ENCODE measurements at regions not wholly inside any gene's neighbourhood (a gene's known extent, or its start where the extent isn't known, plus 50 kb on each side); places are given as distances from the start of the nearest gene placed in this dataset.
"Not testable (repeated sequence)": the region's sequence is repeated elsewhere in the genome, so short reads cannot be mapped to it uniquely, and the experiment has no call there.

DNA sequence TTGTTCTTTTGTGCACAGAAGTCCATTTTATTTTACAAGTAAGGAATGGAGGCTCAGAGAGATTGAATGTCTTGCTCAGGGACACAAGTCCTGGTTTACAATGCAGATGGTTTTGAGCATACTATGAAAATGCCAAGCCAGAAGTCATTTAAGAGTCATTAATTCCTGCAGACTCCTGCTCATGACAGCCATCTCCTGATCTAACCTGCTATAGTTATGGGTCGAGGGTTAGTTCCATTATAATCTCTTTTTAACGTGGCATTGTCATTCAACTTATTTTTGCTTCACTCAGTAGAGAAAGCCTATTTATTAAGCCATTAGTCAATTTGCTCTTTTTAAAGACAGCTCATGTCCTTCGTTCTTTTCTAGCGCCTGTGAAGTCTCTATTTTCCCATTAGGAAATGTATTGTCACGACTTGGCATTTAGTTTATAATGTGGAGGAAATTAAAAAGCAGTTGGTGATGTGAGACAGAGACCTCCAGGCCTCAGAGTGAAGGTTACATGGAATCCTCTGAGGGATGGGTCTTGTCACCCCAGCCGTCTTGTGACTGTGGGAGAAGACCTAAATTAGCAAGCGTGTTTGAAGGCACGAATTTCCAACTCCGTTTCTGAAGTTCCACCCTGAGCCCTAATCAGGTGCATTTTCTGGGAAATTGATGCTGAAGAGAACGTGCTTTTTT lies 84.1 kb downstream of the ACTBL2 start:
- intact Hi-C loops (cut with DNase I), result no loop called here
- no peak for DNase-seq

DNA sequence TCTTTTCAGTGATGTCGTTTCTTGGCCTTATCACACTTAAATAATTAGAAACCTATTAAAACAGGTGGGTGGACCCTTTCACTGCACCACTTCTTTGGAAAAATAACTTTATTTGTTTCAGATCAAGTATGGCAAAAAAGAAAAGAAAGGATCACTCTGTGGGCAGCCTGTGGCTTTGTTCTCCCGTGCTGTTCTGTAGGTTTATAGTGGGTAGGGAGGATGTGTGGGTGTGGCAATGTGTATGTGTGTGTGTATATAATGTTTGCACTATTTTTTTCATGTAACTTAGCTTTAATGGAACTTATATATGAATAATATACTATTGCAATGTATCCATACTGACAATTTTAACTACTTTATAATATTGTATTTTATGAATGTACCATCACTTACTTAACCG lies 85.9 kb downstream of the ACTBL2 start:
- no peak for DNase-seq
- intact Hi-C loops (cut with DNase I), result no loop called here

DNA sequence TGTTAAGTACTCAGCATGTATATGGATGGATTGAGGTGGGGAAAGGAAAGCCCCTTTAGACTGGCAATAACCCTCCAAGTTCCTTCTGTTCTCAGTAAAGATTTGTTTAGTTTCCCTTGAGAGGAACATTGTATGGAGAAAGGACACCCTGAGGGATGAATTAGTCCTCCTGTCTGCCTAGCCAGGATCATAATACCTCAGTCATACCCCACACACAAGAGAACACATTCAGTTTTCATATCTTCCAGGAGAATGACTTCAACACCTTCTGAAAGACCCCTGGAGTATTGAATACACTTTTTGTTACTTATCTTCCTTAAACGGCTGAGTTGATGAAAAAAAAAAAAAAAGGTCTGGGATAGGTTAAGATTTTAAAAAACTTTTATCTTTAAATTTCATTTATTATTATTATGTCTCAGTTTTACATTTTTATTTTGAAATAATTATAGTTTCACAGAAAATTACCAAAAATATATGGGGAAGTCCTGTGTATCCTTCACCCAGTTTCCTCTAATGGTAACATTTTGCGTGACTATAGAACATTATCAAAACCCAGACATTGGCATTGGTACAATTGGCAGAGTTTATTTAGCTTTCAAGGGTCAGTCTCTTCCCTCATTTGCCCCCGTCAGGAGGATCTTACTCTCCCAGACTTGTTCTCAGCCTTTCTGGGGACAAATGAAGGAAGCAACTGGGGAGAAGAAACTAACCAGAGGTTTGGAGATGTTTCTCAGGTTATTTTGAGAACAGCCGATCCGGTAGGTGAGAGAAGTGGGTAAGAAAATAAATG lies 88.0 kb downstream of the ACTBL2 start:
- intact Hi-C loops (cut with DNase I), result no loop called here
- DNase-seq, result no peak

DNA sequence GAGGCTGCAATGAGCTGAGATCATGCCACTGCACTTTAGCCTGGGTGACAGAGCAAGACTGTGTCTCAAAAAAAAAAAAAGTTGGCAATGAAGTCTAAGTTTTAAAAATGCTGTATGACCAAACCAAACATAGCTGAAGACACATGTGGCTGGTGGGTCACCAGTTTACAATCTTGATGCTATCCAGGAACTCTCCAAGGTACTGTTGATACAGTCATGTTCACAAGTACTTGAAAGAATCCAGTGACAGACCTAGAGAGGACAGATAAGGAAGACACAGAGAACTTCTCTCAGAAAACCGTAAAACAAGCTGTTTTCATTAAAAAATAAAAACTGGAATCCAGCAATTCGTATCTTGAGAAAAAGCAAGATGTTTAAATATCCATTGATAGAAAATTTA lies 95.7 kb downstream of the ACTBL2 start:
- no peak for DNase-seq
- intact Hi-C loops (cut with DNase I), result no loop called here

DNA sequence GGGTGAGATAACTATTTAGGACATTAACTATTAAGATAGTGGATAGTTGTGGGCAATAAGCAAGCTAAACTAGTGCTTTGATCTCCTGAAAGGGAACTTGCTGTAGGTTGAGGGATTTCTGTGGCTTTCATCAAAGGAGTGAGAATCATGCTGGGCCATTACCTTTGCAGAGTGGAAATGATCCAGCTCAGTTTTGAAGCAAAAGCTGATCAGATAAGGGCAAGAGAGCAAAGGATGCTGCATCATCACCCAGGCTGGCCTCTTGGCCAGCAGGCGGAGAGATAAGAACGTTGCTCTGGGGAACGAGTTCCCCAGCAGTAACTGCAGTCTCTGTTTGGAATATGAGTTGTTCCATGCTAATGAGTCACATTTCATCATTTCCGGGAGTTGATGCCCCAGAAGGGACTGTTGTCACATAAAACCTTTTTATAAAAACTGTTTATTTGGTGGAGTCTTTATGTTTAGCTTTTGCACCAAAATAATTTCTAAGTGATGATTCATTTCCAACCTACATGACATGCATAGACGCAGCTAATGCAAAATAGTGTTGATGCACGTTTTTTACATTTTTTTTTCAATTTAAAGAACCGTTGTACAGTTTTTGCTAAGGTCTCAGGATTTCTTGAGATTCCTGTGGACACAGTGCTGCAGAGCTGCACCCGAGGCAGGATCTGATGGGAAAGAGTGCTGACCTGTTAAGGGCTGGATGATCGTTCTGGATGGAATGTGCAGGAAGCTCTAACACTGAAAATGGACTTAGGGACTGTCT lies 99.3 kb downstream of the ACTBL2 start:
- intact Hi-C loops (cut with DNase I), result no loop called here
- peak in 1 of 10 donors; percentile 5 for DNase-seq

DNA sequence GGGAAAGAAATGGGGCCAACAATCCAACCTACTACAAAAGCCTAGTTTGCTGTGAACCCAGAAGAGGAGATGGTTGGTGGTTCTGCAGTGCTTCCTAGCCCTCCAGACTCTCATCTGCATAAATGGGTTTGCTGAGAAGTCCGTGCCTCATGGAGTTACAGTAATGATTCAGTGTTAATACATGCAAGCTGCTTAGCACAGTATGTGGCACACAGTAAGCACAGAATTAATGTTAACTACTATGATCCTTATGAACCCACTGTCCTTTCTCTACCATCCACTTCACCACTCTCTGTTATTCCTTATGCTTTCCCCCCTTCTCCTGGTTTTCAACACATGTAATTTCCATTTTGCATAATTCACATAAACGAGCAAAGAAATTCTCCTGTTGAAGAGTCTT lies 100.0 kb downstream of the ACTBL2 start:
- intact Hi-C loops (cut with DNase I), result no loop called here
- DNase-seq, result no peak

DNA sequence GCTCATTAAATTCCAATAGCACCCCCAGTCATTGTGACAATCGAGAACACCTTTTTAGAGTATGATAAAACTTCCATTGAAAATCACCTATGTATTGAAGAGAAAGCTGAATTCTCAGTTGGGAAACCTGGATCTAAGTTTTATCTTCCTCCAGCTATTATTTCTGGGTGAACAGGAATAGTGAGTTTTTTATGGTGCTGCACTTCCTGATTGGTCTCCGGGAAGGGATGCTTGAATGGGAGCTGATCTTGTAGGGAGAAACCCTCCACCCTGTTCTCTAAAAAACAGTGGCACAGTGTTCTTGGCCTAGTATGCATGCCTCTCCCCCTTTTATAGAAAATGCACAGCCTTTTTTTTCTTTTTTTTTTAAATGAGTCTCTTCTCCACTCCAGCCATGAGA lies 112.2 kb downstream of the ACTBL2 start:
- no peak for DNase-seq
- intact Hi-C loops (cut with DNase I), result no loop called here

DNA sequence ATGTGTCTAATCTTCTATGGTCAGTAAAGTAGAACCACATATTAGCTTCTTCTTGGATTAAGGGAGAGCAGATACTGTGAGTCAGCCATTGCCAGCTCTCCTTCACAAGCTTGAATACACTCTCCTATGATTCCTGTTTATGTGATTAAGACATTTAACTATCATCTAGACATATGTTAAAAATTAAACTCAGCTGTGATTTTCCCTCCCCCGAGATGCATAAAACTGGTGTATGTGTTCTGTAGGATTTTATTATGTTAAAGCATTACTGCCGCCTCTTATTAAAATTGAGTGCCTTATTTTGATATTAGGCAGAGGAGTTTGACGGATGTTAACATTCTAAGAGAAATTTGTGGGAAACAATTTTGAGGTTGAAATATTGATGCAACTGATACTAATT lies 114.6 kb downstream of the ACTBL2 start:
- no peak for DNase-seq
- intact Hi-C loops (cut with DNase I), result no loop called here

DNA sequence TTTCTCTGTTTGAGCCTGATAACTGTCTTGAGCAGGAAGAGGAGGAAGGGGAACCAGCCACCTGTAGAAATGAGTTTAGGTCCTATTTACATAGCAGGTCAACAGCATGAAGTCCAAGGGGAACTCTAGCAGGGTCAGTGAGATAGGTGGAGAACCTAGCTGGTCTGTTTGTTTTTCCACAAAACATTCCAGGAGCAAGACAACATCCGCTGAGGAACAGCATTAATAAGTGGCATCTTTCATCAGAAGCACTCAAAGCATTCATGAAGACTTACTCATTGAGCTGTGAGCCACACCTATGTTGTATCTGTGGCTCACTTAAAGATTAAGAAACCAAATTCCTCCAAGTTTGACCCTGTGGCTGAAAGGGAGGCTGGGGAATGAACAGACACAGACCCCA lies 115.9 kb downstream of the ACTBL2 start:
- no peak for DNase-seq
- intact Hi-C loops (cut with DNase I), result no loop called here

DNA sequence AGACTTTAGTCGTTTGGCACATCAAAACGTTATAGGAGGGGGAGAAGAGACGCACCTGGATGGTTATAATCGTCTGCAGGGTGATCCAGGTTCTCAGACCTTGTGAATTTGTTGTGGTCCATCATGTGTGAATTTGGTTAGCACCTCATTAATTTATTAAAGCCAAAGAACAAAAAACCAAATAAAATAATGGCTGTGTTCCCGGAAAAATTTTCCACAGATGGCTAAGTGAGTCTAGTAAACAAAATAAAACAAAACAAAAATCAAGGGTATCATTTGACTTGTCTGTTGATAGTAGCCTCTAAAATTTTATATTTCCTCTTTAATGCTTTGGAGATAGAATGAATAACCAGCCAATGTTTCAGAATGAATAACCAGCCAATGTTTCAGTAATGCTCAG lies 119.7 kb downstream of the ACTBL2 start:
- DNase-seq, result no peak
- intact Hi-C loops (cut with DNase I), result no loop called here

DNA sequence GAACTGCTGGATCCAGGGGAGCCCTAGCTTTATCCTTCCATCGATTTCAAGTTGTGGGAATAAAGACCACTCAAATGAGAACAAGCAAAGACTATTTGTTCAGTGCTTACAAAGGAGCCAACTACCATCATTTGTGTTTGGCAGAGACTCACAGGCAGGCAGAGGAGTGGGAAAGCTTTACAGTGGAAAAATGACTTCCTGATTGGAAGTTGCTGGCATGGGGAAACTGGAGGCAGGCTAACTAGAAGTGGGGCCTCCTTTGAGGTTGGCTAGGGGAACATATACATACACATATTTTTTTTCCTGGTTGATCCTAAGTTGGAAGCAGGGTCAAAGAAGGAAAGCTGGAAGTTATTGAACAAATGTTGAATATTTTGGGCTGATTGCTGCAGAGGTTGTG lies 121.7 kb downstream of the ACTBL2 start:
- intact Hi-C loops (cut with DNase I), result no loop called here
- DNase-seq, result no peak

DNA sequence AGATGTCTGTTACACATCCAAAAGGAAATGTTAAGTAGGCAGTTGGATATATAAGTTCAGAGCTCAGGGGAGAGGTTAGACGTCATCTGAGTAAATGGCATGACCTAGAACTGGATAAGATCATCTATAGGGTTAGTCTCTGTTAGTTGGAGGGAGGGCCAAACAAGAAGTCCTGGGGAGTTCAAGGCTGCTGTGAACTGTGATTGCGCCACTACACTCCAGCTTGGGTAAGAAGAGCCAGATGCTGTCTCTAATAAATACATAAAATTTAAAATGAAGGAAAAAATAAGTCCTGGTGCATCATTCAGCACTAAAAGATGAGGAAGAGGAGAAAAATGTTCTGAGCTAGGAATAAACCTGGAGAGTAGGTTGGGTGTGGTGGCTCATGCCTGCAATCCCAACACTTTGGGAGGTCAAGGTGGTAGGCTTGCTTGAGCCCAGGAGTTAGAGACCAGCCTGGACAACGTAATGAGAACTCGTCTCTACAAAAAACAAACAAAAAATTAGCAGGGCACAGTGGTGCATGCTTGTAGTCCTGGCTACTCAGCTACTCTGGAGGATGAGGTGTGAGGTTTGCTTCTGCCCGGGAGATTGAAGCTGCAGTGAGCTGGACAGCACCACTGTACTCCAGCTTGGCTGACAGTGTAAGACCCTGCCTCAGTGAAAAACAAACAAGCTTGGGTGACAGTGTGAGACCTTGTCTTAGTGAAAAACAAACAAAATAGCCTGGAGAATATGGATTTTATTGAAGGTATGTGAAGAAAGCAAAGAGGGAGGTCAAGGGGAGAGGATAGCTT lies 123.6 kb downstream of the ACTBL2 start:
- DNase-seq, result no peak
- intact Hi-C loops (cut with DNase I), result no loop called here

DNA sequence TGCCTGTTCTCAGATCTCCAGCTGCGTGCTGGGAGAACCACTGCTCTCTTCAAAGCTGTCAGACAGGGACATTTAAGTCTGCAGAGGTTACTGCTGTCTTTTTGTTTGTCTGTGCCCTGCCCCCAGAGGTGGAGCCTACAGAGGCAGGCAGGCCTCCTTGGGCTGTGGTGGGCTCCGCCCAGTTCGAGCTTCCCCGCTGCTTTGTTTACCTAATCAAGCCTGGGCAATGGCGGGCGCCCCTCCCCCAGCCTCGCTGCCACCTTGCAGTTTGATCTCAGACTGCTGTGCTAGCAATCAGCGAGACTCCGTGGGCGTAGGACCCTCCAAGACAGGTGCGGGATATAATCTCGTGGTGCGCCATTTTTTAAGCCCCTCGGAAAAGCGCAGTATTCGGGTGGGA lies 125.8 kb downstream of the ACTBL2 start:
- DNase-seq; intact Hi-C loops (cut with DNase I): not testable (repeated sequence)

DNA sequence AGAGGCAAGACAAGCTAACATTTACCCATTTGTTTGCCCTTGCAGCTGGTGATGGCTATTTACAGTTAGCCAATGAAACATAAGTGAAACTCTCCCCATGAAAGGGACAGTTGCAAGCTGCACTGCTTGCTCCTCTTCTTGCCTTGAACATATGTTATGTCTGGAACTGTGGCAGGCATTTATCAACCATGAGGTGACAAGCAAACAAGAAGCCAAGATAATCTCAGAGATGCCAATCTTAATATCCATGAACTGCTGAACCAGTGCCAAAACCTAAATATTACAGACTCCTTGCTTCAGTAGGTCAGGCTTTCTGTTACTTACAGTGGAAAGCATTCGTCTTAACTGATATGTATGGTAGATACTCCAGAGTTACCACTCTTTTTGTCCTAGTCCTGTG lies 133.4 kb downstream of the ACTBL2 start:
- no peak for DNase-seq
- intact Hi-C loops (cut with DNase I), result no loop called here

DNA sequence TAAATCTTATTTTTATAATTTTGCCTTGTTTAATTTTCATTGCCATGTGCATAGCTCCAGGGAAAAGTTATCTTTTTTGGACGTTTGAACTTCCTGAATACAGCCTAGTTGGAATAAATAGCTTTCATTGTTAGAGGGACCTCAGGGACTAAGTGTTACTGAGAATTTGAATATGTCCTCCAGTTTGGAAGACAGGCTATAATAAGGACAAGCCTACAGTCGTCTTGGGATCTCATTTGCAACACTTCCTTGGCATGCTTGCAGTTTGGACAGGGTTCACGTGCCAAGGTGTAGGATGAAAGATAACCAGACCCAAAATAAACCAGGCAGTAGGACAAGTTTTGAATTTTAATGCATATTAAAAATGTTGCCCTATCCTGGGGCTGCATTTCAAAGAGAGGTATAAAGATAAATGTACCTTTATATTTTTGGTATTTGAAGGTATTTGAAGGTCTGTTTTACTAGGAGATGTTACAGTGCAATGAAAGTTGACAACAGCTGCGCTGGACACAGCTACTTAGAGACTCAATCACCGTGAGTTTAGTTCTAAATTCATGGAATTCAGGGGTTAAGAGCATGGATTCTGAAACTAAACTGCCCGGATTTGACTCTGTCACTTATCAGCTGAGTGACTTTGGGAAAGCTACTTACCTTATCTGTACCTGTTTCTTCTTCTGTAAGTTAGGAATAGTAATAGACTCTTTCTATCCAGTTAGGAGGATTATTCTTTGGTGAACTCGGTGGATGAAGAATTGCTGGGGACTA lies 134.1 kb downstream of the ACTBL2 start:
- intact Hi-C loops (cut with DNase I), result no loop called here
- peak in 1 of 10 donors; percentile 57 for DNase-seq

DNA sequence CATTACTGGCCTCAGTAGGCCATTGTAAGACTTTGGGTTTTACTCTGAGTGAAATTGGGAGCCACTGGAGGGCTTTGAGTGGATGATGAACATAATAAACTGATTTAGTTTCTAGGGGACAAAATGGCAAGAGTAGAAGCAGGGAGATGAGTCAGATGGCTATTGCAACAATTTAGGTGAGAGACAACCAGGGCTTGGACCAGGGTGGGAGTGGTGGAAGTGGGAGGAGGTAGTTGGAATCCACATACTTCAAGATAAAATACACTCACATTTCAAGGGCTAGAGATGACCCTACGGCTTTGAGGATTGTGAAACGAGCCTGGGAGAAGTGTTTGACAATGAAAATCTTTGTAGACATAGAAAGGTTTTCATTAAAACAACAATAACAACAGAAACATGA lies 136.3 kb downstream of the ACTBL2 start:
- DNase-seq, result no peak
- intact Hi-C loops (cut with DNase I), result no loop called here

DNA sequence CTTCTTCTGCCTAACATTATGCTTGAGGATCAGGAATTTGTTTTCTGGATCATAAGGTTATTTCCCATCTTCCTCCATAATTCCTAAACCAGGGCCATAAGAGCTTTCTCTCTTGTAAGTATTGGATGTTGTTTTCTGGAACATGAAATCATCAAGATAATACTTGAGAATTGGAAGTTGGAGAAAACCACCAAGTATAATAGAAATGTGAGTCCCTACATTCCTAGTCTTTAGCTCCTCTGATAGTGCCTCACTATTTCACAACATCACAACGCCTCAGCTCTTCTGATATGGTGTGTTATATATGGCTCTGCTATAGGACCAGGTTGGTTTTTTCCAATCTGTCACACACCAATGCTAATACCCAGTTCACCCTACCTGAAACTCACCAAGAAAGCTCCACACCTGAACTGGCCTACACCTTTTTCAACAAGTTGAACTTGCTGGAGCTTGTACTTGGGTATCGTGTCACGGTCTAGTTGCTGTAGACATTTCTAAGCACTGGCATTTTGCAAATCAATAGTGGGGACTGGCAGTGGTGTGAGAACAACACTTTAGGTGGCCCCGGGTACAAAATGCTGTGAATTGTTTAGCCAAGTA lies 141.1 kb downstream of the ACTBL2 start:
- intact Hi-C loops (cut with DNase I), result no loop called here
- no peak for DNase-seq

DNA sequence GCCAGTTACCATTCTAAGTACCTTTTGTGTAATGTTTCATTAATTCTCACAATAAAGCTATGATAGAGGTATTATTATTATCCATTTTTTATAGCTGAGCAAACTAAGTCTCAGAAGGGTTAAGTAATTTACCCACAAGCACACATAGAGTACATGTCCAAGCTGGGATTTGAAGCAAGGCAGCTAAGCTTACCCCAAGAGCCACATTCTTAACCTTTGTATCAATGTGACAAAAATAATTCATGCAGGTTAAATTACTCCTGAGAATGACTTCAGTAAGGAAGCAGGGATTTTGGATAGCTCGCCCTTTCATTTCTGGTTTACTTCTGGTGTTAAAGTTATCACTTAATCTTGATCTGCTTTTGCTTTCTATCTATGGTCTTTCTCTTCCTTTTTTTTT lies 141.9 kb downstream of the ACTBL2 start:
- DNase-seq, result no peak
- intact Hi-C loops (cut with DNase I), result no loop called here

DNA sequence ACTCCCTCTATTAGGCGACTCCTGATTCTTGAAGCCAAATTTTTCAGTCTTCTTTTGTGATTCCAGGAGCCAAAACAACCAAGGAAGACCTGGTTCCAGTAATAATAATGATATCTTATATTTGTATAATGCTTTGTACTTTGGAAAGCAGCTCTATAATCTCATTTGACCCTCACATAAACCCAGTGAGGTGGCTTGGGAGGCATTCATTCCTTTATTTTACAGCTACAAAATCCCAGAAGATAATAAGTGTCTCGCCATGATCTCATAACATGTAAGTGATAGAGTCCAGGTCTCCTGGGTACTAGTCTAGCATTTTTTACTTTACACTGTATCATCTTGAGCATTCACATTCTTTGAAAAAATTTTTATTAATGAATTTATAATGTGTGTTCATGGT lies 143.1 kb downstream of the ACTBL2 start:
- no peak for DNase-seq
- intact Hi-C loops (cut with DNase I), result no loop called here

DNA sequence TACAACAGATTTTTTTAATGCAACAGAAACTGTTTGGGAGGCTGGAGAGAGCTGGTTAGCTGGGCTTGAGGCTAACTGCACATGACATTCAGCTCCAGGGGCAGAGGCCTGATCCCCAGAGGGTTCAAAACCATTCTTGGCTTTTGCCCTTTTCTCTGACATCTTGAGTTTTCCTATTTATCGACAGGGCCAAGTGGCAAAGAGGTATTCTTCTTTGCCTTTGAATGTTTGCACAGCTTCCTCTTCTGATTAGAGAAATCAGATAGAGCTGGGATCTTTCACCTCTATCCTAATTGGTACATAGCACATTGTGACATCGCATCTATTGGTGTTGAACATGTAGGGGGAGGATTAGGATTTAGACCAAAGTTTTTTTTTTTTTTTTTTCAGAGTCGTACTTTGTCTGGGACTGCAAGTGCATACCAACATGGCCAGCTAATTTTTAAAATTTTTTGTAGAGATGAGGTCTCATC lies 143.7 kb downstream of the ACTBL2 start:
- DNase-seq, result no peak
- intact Hi-C loops (cut with DNase I), result no loop called here
